ENCODE measurements at regions not wholly inside any gene's neighbourhood (a gene's known extent, or its start where the extent isn't known, plus 50 kb on each side); places are given as distances from the start of the nearest gene placed in this dataset.
"Not testable (repeated sequence)": the region's sequence is repeated elsewhere in the genome, so short reads cannot be mapped to it uniquely, and the experiment has no call there.

- no peak for DNase-seq
- ATAC-seq: no peak
These were observed 255.4 kb upstream of the IRF2BP2 start for GRCh38 chr1:234865171-234866006.

- ATAC-seq: no peak
- no peak for DNase-seq
These were observed 254.1 kb upstream of the IRF2BP2 start for GRCh38 chr1:234864116-234864515.

GRCh38 chr1:234863551-234863971 lies 253.6 kb upstream of the IRF2BP2 start:
- DNase-seq (no peak), ATAC-seq (no peak)

GRCh38 chr1:234862944-234863515 lies 253.1 kb upstream of the IRF2BP2 start:
- DNase-seq: no peak
- no peak for ATAC-seq

- no peak for ATAC-seq
- DNase-seq: no peak
These were observed 252.5 kb upstream of the IRF2BP2 start for GRCh38 chr1:234862360-234862943.

- no peak for DNase-seq
- ATAC-seq: no peak
These were observed 251.8 kb upstream of the IRF2BP2 start for GRCh38 chr1:234861761-234862160.

GRCh38 chr1:234861024-234861620 lies 251.1 kb upstream of the IRF2BP2 start:
- DNase-seq (no peak), ATAC-seq (no peak)

- ATAC-seq (no peak), DNase-seq (no peak)
These were observed 248.7 kb upstream of the IRF2BP2 start for GRCh38 chr1:234858722-234859121.

- DNase-seq: no peak
- ATAC-seq: no peak
These were observed 246.9 kb upstream of the IRF2BP2 start for GRCh38 chr1:234856845-234857245.

- DNase-seq (no peak), ATAC-seq (no peak)
These were observed 245.9 kb upstream of the IRF2BP2 start for GRCh38 chr1:234855851-234856250.

GRCh38 chr1:234854645-234855039 lies 244.7 kb upstream of the IRF2BP2 start:
- DNase-seq: no peak

GRCh38 chr1:234853906-234854644 lies 244.1 kb upstream of the IRF2BP2 start:
- ATAC-seq: peak; percentile 47
- DNase-seq: no peak

More at GRCh38 chr1:234854645-234855039, 244.7 kb upstream of the IRF2BP2 start:
- ATAC-seq: no peak

- DNase-seq (no peak), ATAC-seq (no peak)
These were observed 242.7 kb upstream of the IRF2BP2 start for GRCh38 chr1:234852659-234853058.

GRCh38 chr1:234851450-234852438 lies 241.8 kb upstream of the IRF2BP2 start:
- no peak for ATAC-seq
- no peak for DNase-seq

- DNase-seq: no peak
- ATAC-seq: no peak
These were observed 239.9 kb upstream of the IRF2BP2 start for GRCh38 chr1:234849832-234850231.

- ATAC-seq: no peak
- DNase-seq: no peak
These were observed 239.1 kb upstream of the IRF2BP2 start for GRCh38 chr1:234848972-234849649.

GRCh38 chr1:234846813-234847212 lies 236.8 kb upstream of the IRF2BP2 start:
- not testable (repeated sequence) for ATAC-seq, DNase-seq

GRCh38 chr1:234845836-234846235 lies 235.9 kb upstream of the IRF2BP2 start:
- no peak for ATAC-seq
- DNase-seq: no peak

- ATAC-seq (peak; percentile 19), DNase-seq (peak; percentile 42)
These were observed 235.2 kb upstream of the IRF2BP2 start for GRCh38 chr1:234845097-234845660.

- ATAC-seq: no peak
These were observed 234.6 kb upstream of the IRF2BP2 start for GRCh38 chr1:234844479-234845031.

More at GRCh38 chr1:234844479-234845031, 234.6 kb upstream of the IRF2BP2 start:
- no peak for DNase-seq
